ENCODE measurements at regions not wholly inside any gene's neighbourhood (a gene's known extent, or its start where the extent isn't known, plus 50 kb on each side); places are given as distances from the start of the nearest gene placed in this dataset.

- Mint-ChIP-seq H3K27ac (no peak overlapping the region), H3K4me1 (no peaks in the 10 kb centered on the region), H3K27me3 (no peaks in the 10 kb centered on the region), H3K9me3 (ENCODE audit: insufficient read depth) (no peaks in the 10 kb centered on the region), H3K4me3 (no peak overlapping the region)
- Histone ChIP-seq H3K4me1 (ENCODE audit: control insufficient read depth in 2 of 2, insufficient read depth in 2 of 2, low read length in 2 of 2) (no peaks in the 10 kb centered on the region), H3K9ac (ENCODE audit: low read length) (no peak overlapping the region), H3K4me2 (replicated peaks; ENCODE audit: low read depth, low read length, poor library complexity, severe bottlenecking) (no peak overlapping the region), H3K79me2 (ENCODE audit: control insufficient read depth, insufficient read depth, low read length) (no peaks in the 10 kb centered on the region), H3K4me3 (ENCODE audit: control extremely low read depth in 1 of 5, extremely low read depth in 1 of 5, insufficient read depth in 1 of 5, low read depth in 2 of 5, low read length in 4 of 5) (no peak overlapping the region), H3K27ac (ENCODE audit: low read length in 2 of 2) (no peak overlapping the region), H3K36me3 (replicated peaks in 1 of 2; ENCODE audit: control extremely low read depth in 1 of 2, control insufficient read depth in 1 of 2, extremely low read depth in 1 of 2, insufficient read depth in 2 of 2, low read length in 1 of 2) (no peaks in the 10 kb centered on the region), H2AFZ (ENCODE audit: insufficient read depth, low read depth, low read length, poor library complexity, severe bottlenecking) (no peak overlapping the region), H3K27me3 (replicated peaks in 1 of 4; ENCODE audit: control extremely low read depth in 1 of 4, control insufficient read depth in 3 of 4, insufficient read depth in 4 of 4, low read length in 3 of 4) (no peaks in the 10 kb centered on the region), H3K9me3 (ENCODE audit: control extremely low read depth in 1 of 3, control insufficient read depth in 2 of 3, insufficient read depth in 1 of 3, low read length in 2 of 3) (no peaks in the 10 kb centered on the region), H4K20me1 (ENCODE audit: control insufficient read depth, insufficient read depth, low read length, poor library complexity, severe bottlenecking) (no peaks in the 10 kb centered on the region)
- whole genome bisulfite sequencing (ENCODE audit: insufficient coverage), result no CpG with 5 or more reads among the region's 1 CpG
- ATAC-seq (ENCODE audit: low read depth) (no peak), DNase-seq (no peak)
- TF ChIP-seq CTCF (IDR thresholded peaks at IDR 0.05) (no peak), EZH2 (IDR thresholded peaks at IDR 0.05; ENCODE audit: borderline replicate concordance, insufficient read depth, low read depth, low read length, poor library complexity, severe bottlenecking) (no peak)
- ChIA-PET POLR2A (no interaction called here), CTCF (no interaction called here)
- intact Hi-C loops (cut with micrococcal nuclease), result no loop called here
Measured at GRCh38 chr5:92758552-92758951, 822.5 kb downstream of the NR2F1-AS1 start.

- Histone ChIP-seq H3K36me3 (replicated peaks in 1 of 2; ENCODE audit: control extremely low read depth in 1 of 2, control insufficient read depth in 1 of 2, extremely low read depth in 1 of 2, insufficient read depth in 2 of 2, low read length in 1 of 2) (no peaks in the 10 kb centered on the region), H4K20me1 (ENCODE audit: control insufficient read depth, insufficient read depth, low read length, poor library complexity, severe bottlenecking) (no peaks in the 10 kb centered on the region), H3K4me1 (ENCODE audit: control insufficient read depth in 2 of 2, insufficient read depth in 2 of 2, low read length in 2 of 2) (no peaks in the 10 kb centered on the region), H3K79me2 (ENCODE audit: control insufficient read depth, insufficient read depth, low read length) (no peaks in the 10 kb centered on the region), H2AFZ (ENCODE audit: insufficient read depth, low read depth, low read length, poor library complexity, severe bottlenecking) (no peak overlapping the region), H3K27ac (ENCODE audit: low read length in 2 of 2) (no peak overlapping the region), H3K9ac (ENCODE audit: low read length) (no peak overlapping the region), H3K4me3 (ENCODE audit: control extremely low read depth in 1 of 5, extremely low read depth in 1 of 5, insufficient read depth in 1 of 5, low read depth in 2 of 5, low read length in 4 of 5) (no peak overlapping the region), H3K9me3 (ENCODE audit: control extremely low read depth in 1 of 3, control insufficient read depth in 2 of 3, insufficient read depth in 1 of 3, low read length in 2 of 3) (peaks cover 0 to 4% (median 0%) of the 10 kb centered on the region in 3 donors), H3K4me2 (replicated peaks; ENCODE audit: low read depth, low read length, poor library complexity, severe bottlenecking) (no peak overlapping the region), H3K27me3 (replicated peaks in 1 of 4; ENCODE audit: control extremely low read depth in 1 of 4, control insufficient read depth in 3 of 4, insufficient read depth in 4 of 4, low read length in 3 of 4) (no peaks in the 10 kb centered on the region)
- Mint-ChIP-seq H3K4me3 (no peak overlapping the region), H3K4me1 (no peaks in the 10 kb centered on the region), H3K27me3 (no peaks in the 10 kb centered on the region), H3K9me3 (ENCODE audit: insufficient read depth) (no peaks in the 10 kb centered on the region), H3K27ac (no peak overlapping the region)
- POLR2A ChIA-PET, result no interaction called here
- 20% methylated on average over 1 of the region's 1 CpG for WGBS (ENCODE audit: insufficient coverage)
- DNase-seq, result no peak
- intact Hi-C loops (cut with micrococcal nuclease), result no loop called here
- CTCF ChIA-PET, result no interaction called here
- ATAC-seq (ENCODE audit: low read depth), result no peak
- TF ChIP-seq EZH2 (IDR thresholded peaks at IDR 0.05; ENCODE audit: borderline replicate concordance, insufficient read depth, low read depth, low read length, poor library complexity, severe bottlenecking) (no peak), CTCF (IDR thresholded peaks at IDR 0.05) (no peak)
Measured at GRCh38 chr5:92749943-92750342, 831.1 kb downstream of the NR2F1-AS1 start.

All from B cell (primary cell).